ENCODE measurements at regions not wholly inside any gene's neighbourhood (a gene's known extent, or its start where the extent isn't known, plus 50 kb on each side); places are given as distances from the start of the nearest gene placed in this dataset.

DNA sequence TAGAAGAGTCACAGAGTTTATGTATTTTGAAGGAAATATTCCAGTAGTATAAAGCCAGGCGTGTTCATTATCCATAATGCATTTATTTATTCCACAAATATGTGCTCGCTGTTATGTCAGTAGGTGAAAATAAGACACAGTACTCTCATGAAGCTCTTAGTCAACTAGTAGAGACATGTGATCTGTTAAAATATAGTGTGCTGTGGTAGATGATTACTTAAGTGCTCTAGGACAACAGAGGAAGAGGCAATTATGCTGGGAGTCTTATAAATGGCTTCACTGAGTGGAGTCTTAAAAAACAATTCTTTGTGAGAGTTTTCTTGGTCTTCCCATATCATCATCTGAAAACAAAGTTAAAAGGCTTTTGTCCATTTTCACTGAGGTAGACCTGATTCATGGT is 457.3 kb downstream of the XIRP2 start:
- no peak overlapping the region for H3K27ac Mint-ChIP-seq (ENCODE audit: unreplicated experiment)
- peaks cover 2% of the 10 kb centered on the region for H3K4me1 Mint-ChIP-seq (ENCODE audit: unreplicated experiment)
- H3K27me3 Mint-ChIP-seq (ENCODE audit: unreplicated experiment), result peaks cover 2% of the 10 kb centered on the region
- TF ChIP-seq, protein P1, sequence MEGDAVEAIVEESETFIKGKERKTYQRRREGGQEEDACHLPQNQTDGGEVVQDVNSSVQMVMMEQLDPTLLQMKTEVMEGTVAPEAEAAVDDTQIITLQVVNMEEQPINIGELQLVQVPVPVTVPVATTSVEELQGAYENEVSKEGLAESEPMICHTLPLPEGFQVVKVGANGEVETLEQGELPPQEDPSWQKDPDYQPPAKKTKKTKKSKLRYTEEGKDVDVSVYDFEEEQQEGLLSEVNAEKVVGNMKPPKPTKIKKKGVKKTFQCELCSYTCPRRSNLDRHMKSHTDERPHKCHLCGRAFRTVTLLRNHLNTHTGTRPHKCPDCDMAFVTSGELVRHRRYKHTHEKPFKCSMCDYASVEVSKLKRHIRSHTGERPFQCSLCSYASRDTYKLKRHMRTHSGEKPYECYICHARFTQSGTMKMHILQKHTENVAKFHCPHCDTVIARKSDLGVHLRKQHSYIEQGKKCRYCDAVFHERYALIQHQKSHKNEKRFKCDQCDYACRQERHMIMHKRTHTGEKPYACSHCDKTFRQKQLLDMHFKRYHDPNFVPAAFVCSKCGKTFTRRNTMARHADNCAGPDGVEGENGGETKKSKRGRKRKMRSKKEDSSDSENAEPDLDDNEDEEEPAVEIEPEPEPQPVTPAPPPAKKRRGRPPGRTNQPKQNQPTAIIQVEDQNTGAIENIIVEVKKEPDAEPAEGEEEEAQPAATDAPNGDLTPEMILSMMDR (IDR thresholded peaks at IDR 0.05; ENCODE audit: unreplicated experiment), result no peak
- no peak overlapping the region for H3K4me3 Mint-ChIP-seq (ENCODE audit: unreplicated experiment)
- H3K36me3 Mint-ChIP-seq (ENCODE audit: low read depth, unreplicated experiment), result no peaks in the 10 kb centered on the region
- no peaks in the 10 kb centered on the region for H3K9me3 Mint-ChIP-seq (ENCODE audit: unreplicated experiment)
- no peak for DNase-seq (ENCODE audit: low spot score)

DNA sequence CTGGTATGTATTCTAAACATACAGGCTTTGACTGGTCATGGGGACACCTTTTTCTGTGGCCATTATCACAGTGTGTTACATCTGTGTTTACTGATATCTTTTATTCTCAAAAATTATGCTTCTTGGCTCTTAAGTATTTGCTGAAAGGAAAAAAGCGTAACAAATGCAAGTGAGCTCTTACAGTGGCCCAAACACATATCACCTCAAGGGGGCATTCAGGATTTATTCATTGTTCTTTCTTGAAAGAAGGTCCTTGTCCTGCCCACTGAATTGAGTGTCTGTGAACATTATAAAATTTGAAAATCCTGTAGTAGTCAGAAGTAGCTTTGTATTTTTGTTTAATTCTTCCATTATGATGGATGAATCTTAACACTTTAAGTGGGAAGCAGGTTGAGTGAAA is 454.5 kb downstream of the XIRP2 start:
- Mint-ChIP-seq H3K27me3 (ENCODE audit: unreplicated experiment) (peaks cover 2% of the 10 kb centered on the region), H3K4me1 (ENCODE audit: unreplicated experiment) (peaks cover 2% of the 10 kb centered on the region), H3K9me3 (ENCODE audit: unreplicated experiment) (no peaks in the 10 kb centered on the region), H3K27ac (ENCODE audit: unreplicated experiment) (peak overlapping the region; percentile 49), H3K36me3 (ENCODE audit: low read depth, unreplicated experiment) (no peaks in the 10 kb centered on the region), H3K4me3 (ENCODE audit: unreplicated experiment) (no peak overlapping the region)
- TF ChIP-seq, protein P1 (IDR thresholded peaks at IDR 0.05; ENCODE audit: unreplicated experiment), result peak; percentile 37
- DNase-seq (ENCODE audit: low spot score), result no peak

DNA sequence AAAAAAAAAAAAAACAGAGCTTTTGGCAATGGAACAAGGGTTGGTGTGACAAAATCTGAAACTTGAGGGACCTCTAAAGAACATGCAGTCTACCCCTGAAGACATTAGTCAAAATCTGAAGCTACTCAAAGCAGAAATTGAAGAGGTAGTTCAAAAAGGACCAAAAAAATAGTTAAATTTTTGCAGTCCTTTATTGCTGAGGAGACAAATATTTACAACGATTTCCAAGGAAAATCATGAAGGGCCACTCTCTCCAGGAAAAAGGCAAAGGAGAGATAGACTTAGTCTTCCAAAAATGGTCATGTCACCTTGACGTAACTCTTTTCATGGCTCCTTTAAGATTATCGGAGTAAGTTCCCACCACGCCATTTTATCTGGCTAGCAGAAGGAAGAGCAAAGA is 452.0 kb downstream of the XIRP2 start:
- TF ChIP-seq, protein P1 (IDR thresholded peaks at IDR 0.05; ENCODE audit: unreplicated experiment), result no peak
- Mint-ChIP-seq H3K27ac (ENCODE audit: unreplicated experiment) (no peak overlapping the region), H3K4me3 (ENCODE audit: unreplicated experiment) (no peak overlapping the region), H3K36me3 (ENCODE audit: low read depth, unreplicated experiment) (no peaks in the 10 kb centered on the region), H3K4me1 (ENCODE audit: unreplicated experiment) (peaks cover 2% of the 10 kb centered on the region), H3K9me3 (ENCODE audit: unreplicated experiment) (no peaks in the 10 kb centered on the region), H3K27me3 (ENCODE audit: unreplicated experiment) (no peaks in the 10 kb centered on the region)
- DNase-seq (ENCODE audit: low spot score), result no peak

DNA sequence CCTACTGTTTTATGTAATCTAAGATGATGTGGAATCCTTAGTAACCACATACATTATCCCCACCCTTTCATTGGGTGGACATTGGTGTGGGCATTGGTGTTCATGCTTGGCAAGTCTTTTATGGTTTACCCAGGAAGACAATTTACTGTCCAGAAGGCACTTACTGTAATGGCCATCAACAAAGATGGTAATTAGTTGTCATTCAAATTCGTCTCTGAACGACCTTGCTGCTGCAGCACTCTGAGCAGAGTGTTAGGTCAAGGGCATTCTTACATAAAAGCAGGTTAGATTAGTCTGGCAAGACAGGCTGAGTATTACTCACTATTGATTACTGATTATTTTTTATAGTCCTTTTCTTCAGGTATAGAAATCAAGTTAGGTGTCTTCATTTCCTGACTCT is 447.9 kb downstream of the XIRP2 start:
- H3K4me3 Mint-ChIP-seq (ENCODE audit: unreplicated experiment), result no peak overlapping the region
- H3K4me1 Mint-ChIP-seq (ENCODE audit: unreplicated experiment), result peaks cover 6% of the 10 kb centered on the region
- TF ChIP-seq, protein P1 (IDR thresholded peaks at IDR 0.05; ENCODE audit: unreplicated experiment), result no peak
- no peaks in the 10 kb centered on the region for H3K27me3 Mint-ChIP-seq (ENCODE audit: unreplicated experiment)
- no peak overlapping the region for H3K27ac Mint-ChIP-seq (ENCODE audit: unreplicated experiment)
- no peaks in the 10 kb centered on the region for H3K36me3 Mint-ChIP-seq (ENCODE audit: low read depth, unreplicated experiment)
- no peak for DNase-seq (ENCODE audit: low spot score)
- no peaks in the 10 kb centered on the region for H3K9me3 Mint-ChIP-seq (ENCODE audit: unreplicated experiment)

DNA sequence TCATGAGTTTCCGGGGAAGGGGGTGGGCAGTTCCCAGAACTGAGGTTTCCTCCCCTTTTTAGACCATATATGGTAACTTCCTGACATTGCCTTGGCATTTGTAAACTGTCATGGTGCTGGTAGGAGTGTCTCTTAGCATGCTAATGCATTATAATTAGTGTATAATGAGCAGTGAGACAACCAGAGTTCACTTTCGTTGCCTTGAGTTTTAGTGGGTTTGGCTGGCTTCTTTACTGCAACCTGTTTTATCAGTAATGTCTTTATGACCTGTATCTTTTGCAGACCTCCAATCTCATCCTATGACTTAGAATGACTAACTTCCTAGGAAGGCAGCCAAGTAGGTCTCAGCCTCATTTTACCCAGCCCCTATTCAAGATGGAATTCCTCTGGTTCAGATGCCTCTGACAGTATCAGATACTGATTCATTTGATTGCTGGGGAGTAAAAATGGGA is 447.3 kb downstream of the XIRP2 start:
- no peaks in the 10 kb centered on the region for H3K9me3 Mint-ChIP-seq (ENCODE audit: unreplicated experiment)
- no peaks in the 10 kb centered on the region for H3K27me3 Mint-ChIP-seq (ENCODE audit: unreplicated experiment)
- H3K4me3 Mint-ChIP-seq (ENCODE audit: unreplicated experiment), result no peak overlapping the region
- no peak for DNase-seq (ENCODE audit: low spot score)
- H3K27ac Mint-ChIP-seq (ENCODE audit: unreplicated experiment), result no peak overlapping the region
- TF ChIP-seq, protein P1 (IDR thresholded peaks at IDR 0.05; ENCODE audit: unreplicated experiment), result no peak
- H3K36me3 Mint-ChIP-seq (ENCODE audit: low read depth, unreplicated experiment), result no peaks in the 10 kb centered on the region
- H3K4me1 Mint-ChIP-seq (ENCODE audit: unreplicated experiment), result peaks cover 6% of the 10 kb centered on the region

Measured in endothelial cell (in vitro differentiated cells).